HEK293T (cell line): ENCODE measurements at regions not wholly inside any gene's neighbourhood (a gene's known extent, or its start where the extent isn't known, plus 50 kb on each side); places are given as distances from the start of the nearest gene placed in this dataset.

Source experiments
- ARNT ChIP-seq: fragments of 450-650 bp; IDR thresholded peaks from 2 replicates; pipeline ENCODE4 v1.6.1; 2017; ENCODE audit warnings: mild to moderate bottlenecking
- CTBP1 ChIP-seq: fragments of 450-650 bp; IDR thresholded peaks from 2 replicates; pipeline ENCODE4 v1.6.1; 2016; ENCODE audit warnings: borderline replicate concordance
- FOXA1 ChIP-seq: fragments of 450-650 bp; IDR thresholded peaks from 2 replicates; pipeline ENCODE4 v1.6.1; 2016; ENCODE audit warnings: mild to moderate bottlenecking
- FOXK2 ChIP-seq: fragments of 450-650 bp; IDR thresholded peaks from 2 replicates; pipeline ENCODE4 v1.6.1; 2016; ENCODE audit warnings: mild to moderate bottlenecking
- FOXM1 ChIP-seq: fragments of 450-650 bp; IDR thresholded peaks from 2 replicates; pipeline ENCODE4 v1.6.1; 2017; ENCODE audit warnings: mild to moderate bottlenecking, borderline replicate concordance
- L3MBTL2 ChIP-seq: fragments of 450-650 bp; conservative IDR thresholded peaks from 2 replicates; pipeline ENCODE4 v1.6.1; 2016; ENCODE audit warnings: mild to moderate bottlenecking
- LEF1 ChIP-seq: fragments of 450-650 bp; IDR thresholded peaks from 2 replicates; pipeline ENCODE4 v1.6.1; 2017; ENCODE audit warnings: mild to moderate bottlenecking, borderline replicate concordance
- SP1 ChIP-seq: fragments of 450-650 bp; IDR thresholded peaks from 2 replicates; pipeline ENCODE4 v1.6.1; 2017
- SUZ12 ChIP-seq: fragments of 450-650 bp; IDR thresholded peaks from 2 replicates; pipeline ENCODE4 v1.6.1; 2016; ENCODE audit warnings: mild to moderate bottlenecking
- TARDBP ChIP-seq: fragments of 450-650 bp; IDR thresholded peaks from 2 replicates; pipeline ENCODE4 v1.6.1; 2016
- TF ChIP-seq, protein P1 (sequence below): fragments of 450-650 bp; IDR thresholded peaks from 2 replicates; pipeline ENCODE4 v1.6.1; 2016

DNA sequence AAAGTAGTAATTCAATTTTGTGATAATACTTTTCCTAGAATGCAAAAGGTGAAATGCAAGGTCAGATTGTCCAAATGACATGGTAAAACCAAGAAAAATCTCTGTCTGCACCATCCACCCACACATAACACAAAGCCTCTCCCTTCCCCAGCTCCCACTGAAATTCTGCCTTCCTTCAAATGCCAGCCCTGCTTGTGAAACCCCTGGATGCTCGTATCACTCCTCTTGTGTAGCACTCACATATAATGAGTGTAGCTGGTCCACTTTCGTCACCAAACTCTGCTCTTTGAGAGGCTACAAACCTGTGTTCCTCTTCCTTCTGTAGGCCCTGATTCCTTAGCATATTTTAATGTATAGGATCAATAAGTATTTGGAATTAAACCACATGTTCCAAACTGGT, 123.6 kb upstream of the BEND6 start:
- no peak for TF ChIP-seq TARDBP
- TF ChIP-seq SUZ12, result no peak
- no peak for TF ChIP-seq SP1
- no peak for TF ChIP-seq FOXK2
- TF ChIP-seq ARNT, result no peak
- TF ChIP-seq L3MBTL2, result no peak
- TF ChIP-seq FOXA1, result no peak
- TF ChIP-seq FOXM1, result no peak
- TF ChIP-seq, protein P1, sequence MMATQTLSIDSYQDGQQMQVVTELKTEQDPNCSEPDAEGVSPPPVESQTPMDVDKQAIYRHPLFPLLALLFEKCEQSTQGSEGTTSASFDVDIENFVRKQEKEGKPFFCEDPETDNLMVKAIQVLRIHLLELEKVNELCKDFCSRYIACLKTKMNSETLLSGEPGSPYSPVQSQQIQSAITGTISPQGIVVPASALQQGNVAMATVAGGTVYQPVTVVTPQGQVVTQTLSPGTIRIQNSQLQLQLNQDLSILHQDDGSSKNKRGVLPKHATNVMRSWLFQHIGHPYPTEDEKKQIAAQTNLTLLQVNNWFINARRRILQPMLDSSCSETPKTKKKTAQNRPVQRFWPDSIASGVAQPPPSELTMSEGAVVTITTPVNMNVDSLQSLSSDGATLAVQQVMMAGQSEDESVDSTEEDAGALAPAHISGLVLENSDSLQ, result no peak
- no peak for TF ChIP-seq LEF1
- no peak for TF ChIP-seq CTBP1
